ENCODE measurements at regions not wholly inside any gene's neighbourhood (a gene's known extent, or its start where the extent isn't known, plus 50 kb on each side); places are given as distances from the start of the nearest gene placed in this dataset.

- no peaks in the 10 kb centered on the region for H3K4me1 ChIP-seq
- intact Hi-C loops (cut with DNase I): no loop called here
- H3K4me3 ChIP-seq: no peak overlapping the region
- TF ChIP-seq CTCF (IDR thresholded peaks at IDR 0.05): no peak
- DNase-seq (no peak), ATAC-seq (no peak)
- H3K9me3 ChIP-seq: no peaks in the 10 kb centered on the region
- H3K27me3 ChIP-seq (ENCODE audit: insufficient read depth in 3 of 3, low read length in 2 of 3): no peaks in the 10 kb centered on the region
- H3K36me3 ChIP-seq (ENCODE audit: insufficient read depth in 1 of 2, low read depth in 1 of 2): no peaks in the 10 kb centered on the region
- H3K27ac ChIP-seq: no peak overlapping the region
These were observed 167.9 kb upstream of the REG3A start for GRCh38 chr2:79327460-79327859.

- Histone ChIP-seq H3K4me1 (no peaks in the 10 kb centered on the region), H3K9me3 (no peaks in the 10 kb centered on the region), H3K36me3 (ENCODE audit: insufficient read depth in 1 of 2, low read depth in 1 of 2) (no peaks in the 10 kb centered on the region), H3K27ac (no peak overlapping the region), H3K4me3 (no peak overlapping the region), H3K27me3 (ENCODE audit: insufficient read depth in 3 of 3, low read length in 2 of 3) (no peaks in the 10 kb centered on the region)
- intact Hi-C loops (cut with DNase I): no loop called here
- TF ChIP-seq CTCF (IDR thresholded peaks at IDR 0.05): no peak
- 84 to 100% (median 92%) methylated on average over 1 of the region's 1 CpG for WGBS, 3 donors
- ATAC-seq (no peak), DNase-seq (no peak)
These were observed 161.3 kb upstream of the REG3A start for GRCh38 chr2:79320871-79321270.

GRCh38 chr2:79294994-79295393, 135.4 kb upstream of the REG3A start:
- TF ChIP-seq CTCF (IDR thresholded peaks at IDR 0.05): no peak
- H3K27ac ChIP-seq: no peak overlapping the region
- no peaks in the 10 kb centered on the region for H3K4me1 ChIP-seq
- DNase-seq (no peak), ATAC-seq (no peak)
- H3K9me3 ChIP-seq: no peaks in the 10 kb centered on the region
- no peaks in the 10 kb centered on the region for H3K27me3 ChIP-seq (ENCODE audit: insufficient read depth in 3 of 3, low read length in 2 of 3)
- WGBS, 3 donors: 59 to 79% (median 61%) methylated on average over 2 of the region's 2 CpGs
- no peak overlapping the region for H3K4me3 ChIP-seq
- intact Hi-C loops (cut with DNase I): no loop called here
- H3K36me3 ChIP-seq (ENCODE audit: insufficient read depth in 1 of 2, low read depth in 1 of 2): no peaks in the 10 kb centered on the region

GRCh38 chr2:79292958-79293315, 133.4 kb upstream of the REG3A start:
- TF ChIP-seq CTCF (IDR thresholded peaks at IDR 0.05): no peak
- Histone ChIP-seq H3K27ac (no peak overlapping the region), H3K27me3 (ENCODE audit: insufficient read depth in 3 of 3, low read length in 2 of 3) (no peaks in the 10 kb centered on the region), H3K9me3 (no peaks in the 10 kb centered on the region), H3K4me3 (no peak overlapping the region), H3K4me1 (no peaks in the 10 kb centered on the region), H3K36me3 (ENCODE audit: insufficient read depth in 1 of 2, low read depth in 1 of 2) (no peaks in the 10 kb centered on the region)
- intact Hi-C loops (cut with DNase I): no loop called here
- no peak for ATAC-seq
- 74 to 79% (median 76%) methylated on average over 1 of the region's 1 CpG for WGBS, 3 donors
- no peak for DNase-seq

- Histone ChIP-seq H3K27ac (no peak overlapping the region), H3K27me3 (ENCODE audit: insufficient read depth in 3 of 3, low read length in 2 of 3) (no peaks in the 10 kb centered on the region), H3K4me3 (no peak overlapping the region), H3K36me3 (ENCODE audit: insufficient read depth in 1 of 2, low read depth in 1 of 2) (no peaks in the 10 kb centered on the region), H3K9me3 (no peaks in the 10 kb centered on the region), H3K4me1 (no peaks in the 10 kb centered on the region)
- WGBS, 3 donors: 40 to 67% (median 45%) methylated on average over 1 of the region's 1 CpG
- DNase-seq (no peak), ATAC-seq (no peak)
- intact Hi-C loops (cut with DNase I): no loop called here
- TF ChIP-seq CTCF (IDR thresholded peaks at IDR 0.05): no peak
These were observed 132.8 kb upstream of the REG3A start for GRCh38 chr2:79292239-79292957.

Measured in psoas muscle (tissue), 7 donors.